T1000 (cell line): ENCODE measurements at regions not wholly inside any gene's neighbourhood (a gene's known extent, or its start where the extent isn't known, plus 50 kb on each side); places are given as distances from the start of the nearest gene placed in this dataset.

ENCODE experiments used
- DNase-seq: peaks from one replicate; lab custom pipeline; 2025; ENCODE audit warnings: mixed read lengths; lab: John Stamatoyannopoulos, UW

- DNase-seq, result no peak
These were observed 524.5 kb downstream of the BRD1 start for GRCh38 chr22:49303061-49303735.

- DNase-seq, result no peak
These were observed 525.1 kb downstream of the BRD1 start for GRCh38 chr22:49302530-49302929.

GRCh38 chr22:49302150-49302460 lies 525.6 kb downstream of the BRD1 start:
- DNase-seq, result no peak

GRCh38 chr22:49301398-49302149 lies 526.1 kb downstream of the BRD1 start:
- no peak for DNase-seq

- no peak for DNase-seq
These were observed 526.7 kb downstream of the BRD1 start for GRCh38 chr22:49300951-49301397.

DNA sequence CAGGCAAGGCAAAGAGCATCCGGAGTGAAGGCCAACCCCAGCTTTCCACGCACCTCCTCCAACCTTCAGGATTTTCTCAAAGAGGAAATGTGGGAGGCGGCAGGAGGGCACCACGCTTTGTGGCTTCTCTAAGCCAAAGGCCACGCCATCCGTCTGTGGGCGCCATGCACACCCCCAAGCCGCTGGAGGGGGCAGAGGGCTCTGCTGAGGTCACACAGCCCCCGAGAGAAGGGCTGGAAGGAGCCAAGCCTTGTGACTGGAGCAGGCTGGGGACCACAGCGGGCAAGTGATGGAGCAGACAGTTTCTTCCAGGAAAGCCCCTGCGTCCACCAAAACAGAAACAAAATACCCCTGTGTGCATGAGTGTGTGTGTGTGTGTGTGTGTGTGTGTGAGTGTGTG lies 527.4 kb downstream of the BRD1 start:
- no peak for DNase-seq

DNA sequence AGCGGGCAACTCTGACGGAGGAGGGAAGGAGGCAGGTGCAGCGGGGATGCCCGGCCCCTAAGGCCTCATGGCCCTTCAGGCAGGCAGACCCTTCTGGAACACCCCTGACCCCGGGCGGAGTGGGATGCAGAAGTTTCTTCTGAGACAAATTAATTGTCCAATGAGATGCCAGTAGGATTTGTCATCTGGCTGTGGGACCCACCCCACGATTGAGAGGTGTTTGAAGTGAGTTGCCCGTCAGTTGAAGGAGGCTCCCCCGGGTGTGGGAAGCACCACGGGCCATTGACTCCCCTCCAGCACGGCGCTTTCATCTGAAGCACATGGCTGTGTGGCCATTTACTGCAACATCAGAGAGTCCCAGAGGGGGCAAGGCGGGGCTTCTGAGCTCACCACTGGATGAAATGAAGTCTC lies 527.8 kb downstream of the BRD1 start:
- no peak for DNase-seq

DNA sequence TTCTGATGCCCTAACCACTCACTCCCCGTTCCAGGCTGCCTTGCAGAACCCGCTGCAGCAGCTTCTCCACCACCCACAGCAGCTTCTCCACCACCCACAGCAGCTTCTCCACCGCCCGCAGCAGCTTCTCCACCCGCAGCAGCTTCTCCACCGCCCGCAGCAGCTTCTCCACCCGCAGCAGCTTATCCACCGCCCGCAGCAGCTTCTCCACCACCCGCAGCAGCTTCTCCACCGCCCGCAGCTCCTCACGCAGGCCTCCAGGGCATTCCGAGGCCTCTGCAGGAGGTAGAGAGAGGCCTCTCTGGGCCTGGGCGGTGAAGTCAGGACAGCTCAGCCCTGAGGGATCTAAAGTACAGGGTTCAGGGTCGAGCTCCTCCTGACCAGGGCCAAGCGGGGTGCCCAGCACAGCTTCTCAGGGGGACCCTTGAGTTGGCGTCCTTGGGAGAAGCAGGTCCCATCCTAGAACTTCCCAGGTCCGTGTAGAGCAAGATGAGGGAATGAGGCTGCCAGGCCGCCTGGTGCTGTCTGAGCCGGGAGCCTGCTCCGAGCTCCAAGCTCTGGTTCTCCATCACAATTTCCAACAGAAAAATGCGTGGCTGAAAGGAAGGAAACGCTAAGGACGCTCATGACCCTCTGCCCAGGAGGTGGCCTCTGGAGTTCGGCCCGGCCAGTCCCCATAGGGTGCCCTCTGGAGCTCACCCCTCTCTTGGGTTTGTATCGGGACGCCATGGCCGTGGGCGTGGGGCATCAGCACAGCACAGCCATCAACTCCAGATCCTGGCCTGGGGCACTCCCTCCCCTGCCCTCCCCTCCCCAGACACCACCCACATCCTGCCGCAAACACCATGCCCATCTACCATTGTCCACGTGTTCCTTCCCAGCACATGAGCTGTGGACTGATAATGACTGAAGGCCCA lies 528.6 kb downstream of the BRD1 start:
- no peak for DNase-seq

GRCh38 chr22:49297871-49298721 lies 529.6 kb downstream of the BRD1 start:
- no peak for DNase-seq

DNA sequence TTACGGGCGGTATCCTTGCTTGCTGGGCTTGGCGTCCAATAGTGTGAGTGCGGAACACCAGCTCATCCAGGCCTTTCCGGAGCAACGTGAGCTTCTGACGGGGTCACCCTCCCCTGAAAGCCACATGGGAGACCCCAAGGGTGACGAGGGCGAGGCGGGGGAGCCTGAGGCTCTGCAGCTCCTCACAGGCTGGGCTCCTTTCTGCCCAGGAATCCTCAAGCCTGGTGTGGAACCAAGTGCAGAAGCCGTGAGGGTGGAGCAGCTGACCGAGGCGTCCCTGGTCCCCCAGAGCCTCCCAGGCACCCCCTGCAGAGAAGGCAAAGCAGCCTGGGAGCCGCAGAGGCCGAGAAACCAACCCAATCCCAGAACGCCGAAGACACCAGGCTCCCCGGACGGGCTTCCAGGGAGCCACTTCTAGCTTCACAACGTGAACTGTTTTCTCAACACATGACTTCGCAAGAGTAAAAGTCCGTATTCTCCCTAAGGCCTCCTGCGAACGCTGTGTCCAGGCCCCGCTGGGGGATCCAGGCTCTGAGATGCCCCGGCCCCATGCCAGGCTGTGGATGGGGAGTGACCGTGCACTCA lies 530.3 kb downstream of the BRD1 start:
- no peak for DNase-seq

DNA sequence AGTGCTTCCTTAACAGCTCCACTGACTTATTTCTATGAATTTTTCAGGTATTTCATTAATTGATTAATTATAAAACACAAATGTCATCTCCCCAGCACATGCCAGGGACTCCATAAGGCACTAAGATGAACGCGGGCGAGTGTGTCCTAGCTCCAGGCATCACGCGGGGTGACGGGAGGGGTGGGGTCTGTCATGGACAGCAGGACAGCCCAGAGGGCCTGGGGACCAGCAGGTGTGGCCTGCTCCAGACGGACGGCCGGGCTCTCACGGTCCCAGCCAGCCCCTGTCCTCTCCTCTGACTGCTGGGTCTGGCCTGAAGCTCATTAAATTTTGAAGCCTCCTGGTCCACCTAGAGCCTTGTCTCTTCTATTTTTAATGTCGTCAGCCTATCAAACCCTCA lies 531.1 kb downstream of the BRD1 start:
- DNase-seq, result no peak

DNA sequence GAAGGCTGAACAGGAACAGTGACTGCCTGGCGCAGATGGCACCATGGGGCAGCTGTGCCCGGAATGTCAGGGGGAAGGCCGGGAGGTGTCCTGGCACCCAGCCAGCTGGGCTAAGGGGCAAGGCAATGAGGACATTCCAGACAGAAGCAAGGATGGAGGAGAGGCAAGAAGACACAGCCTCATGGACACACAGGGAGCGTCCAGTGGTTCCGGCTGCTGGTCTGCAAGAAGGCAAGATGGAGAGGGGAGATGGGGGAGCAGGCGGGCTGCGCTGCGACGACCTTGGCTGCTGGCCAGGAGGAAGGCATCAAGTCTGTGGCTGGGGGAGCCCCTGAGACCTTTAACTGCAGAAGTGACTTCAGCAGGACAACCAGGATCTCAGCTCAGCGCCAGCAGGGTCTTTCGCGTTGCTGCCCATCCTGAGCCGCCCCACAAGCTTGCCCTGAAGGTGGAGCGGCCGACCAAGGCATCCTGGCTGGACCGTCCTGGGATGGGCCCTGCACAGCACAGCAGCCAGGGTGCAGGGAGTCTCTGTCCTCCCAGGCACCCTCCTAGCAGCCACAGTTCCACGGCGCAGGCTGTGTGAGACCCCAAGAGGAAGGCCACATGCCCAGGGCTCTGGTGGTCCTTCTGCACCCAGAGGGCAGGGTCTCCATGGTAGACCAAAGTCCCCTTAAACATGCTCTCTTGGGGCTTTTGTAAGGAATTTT lies 531.7 kb downstream of the BRD1 start:
- DNase-seq, result no peak

DNA sequence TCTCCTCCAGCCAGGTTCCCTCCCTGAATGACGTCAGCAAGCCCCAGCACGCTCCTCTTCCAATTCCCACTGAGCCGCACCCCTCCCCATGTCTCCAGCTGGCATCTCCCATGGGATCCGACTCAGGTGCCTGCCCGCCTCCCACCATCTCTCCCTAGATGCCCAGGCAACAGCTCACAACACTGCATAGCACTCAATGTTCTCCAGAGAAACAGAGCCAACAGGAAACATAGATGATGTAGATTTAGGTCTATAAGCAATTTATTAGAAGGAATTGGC lies 532.3 kb downstream of the BRD1 start:
- DNase-seq, result no peak

GRCh38 chr22:49294656-49295464 lies 532.8 kb downstream of the BRD1 start:
- no peak for DNase-seq

DNA sequence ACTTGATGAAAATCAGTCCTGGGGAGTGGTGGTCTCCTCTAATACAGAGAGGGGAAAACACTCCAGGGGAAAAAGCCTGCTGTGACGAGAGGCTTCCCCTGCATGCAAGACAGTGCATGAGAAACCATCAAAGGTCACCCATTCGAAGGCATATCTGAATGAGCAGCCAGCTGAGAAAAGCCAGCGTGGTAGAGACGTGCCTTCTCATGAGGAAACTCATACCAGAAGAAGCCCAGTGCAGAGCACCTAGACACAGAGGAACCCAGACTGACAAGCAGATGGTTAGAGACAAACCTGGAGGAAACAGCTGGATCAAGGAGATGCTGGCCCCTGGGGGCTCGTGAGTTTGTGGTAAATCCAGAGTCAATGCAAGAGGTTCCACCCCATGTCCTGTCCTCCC lies 534.8 kb downstream of the BRD1 start:
- no peak for DNase-seq

- no peak for DNase-seq
These were observed 535.9 kb downstream of the BRD1 start for GRCh38 chr22:49291781-49292180.

- DNase-seq, result no peak
These were observed 536.5 kb downstream of the BRD1 start for GRCh38 chr22:49291169-49291568.

DNA sequence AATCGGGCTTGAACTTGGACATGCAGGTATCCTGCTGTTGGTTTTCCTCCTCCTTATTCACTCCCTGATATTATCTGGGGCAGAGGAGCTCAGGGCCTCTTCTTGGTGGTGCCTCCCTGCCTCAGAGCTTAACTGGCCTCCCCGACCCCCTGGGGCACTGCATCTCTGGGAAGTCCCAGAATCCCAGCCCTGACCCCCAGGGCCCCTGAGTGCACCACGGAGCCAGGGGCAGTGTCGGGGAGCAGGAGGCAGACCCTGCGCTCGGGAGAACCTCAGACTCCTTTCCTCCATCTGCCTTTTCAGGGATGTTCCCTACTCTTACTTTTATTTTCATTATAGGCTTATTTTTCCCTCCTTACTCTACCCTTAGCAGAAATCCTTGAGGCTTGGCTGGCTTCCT lies 537.0 kb downstream of the BRD1 start:
- no peak for DNase-seq

GRCh38 chr22:49289822-49290679 lies 537.6 kb downstream of the BRD1 start:
- DNase-seq, result no peak
